GM21526 (cell line): ENCODE measurements at regions not wholly inside any gene's neighbourhood (a gene's known extent, or its start where the extent isn't known, plus 50 kb on each side); places are given as distances from the start of the nearest gene placed in this dataset.
"Not testable (repeated sequence)": the region's sequence is repeated elsewhere in the genome, so short reads cannot be mapped to it uniquely, and the experiment has no call there.

Experiments
- ATAC-seq: cut with Tn5 transposase; IDR thresholded peaks from one replicate; pipeline ENCODE4 v1.9.1; 2021; ENCODE audit warnings: moderate library complexity; ENCODE audit not compliant: unreplicated experiment, low FRiP score

DNA sequence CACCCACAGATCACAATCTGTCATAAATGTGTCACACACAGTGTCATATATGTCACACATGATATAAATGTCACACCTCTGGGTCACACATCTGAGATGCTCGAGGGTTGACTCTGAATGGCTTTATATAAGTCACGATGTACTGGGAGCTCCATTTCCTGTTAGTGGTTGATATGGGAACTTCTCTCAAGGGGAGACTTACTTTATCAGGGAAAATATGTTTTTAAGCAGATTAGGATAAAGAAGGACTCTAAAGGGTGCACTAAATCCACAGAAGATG lies 83.9 kb upstream of the MEF2A start:
- ATAC-seq, result no peak

GRCh38 chr15:99482993-99483392 lies 82.8 kb upstream of the MEF2A start:
- no peak for ATAC-seq

GRCh38 chr15:99485153-99485961 lies 80.4 kb upstream of the MEF2A start:
- no peak for ATAC-seq

GRCh38 chr15:99485992-99486370 lies 79.8 kb upstream of the MEF2A start:
- ATAC-seq, result no peak

GRCh38 chr15:99486371-99487336 lies 79.1 kb upstream of the MEF2A start:
- no peak for ATAC-seq

DNA sequence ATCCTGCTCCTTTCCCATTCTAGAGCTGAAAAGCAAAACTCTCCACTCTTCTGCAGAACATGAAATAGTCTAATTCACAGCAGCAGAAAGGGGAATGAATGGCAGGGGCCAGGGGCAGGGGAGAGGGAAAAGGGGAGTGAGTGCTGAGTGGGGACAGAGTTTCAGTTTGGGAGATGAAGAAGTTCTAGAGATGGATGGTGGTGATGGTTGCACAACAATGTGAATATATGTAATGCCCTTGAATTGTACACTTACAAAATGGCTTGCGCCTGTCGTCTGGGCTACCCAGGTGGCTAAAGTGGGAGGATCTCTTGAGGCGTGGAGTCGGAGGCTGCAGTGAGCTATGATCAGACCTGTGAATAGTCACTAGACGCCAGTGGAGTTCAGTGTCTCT lies 78.5 kb upstream of the MEF2A start:
- no peak for ATAC-seq

GRCh38 chr15:99492275-99492674 lies 73.5 kb upstream of the MEF2A start:
- no peak for ATAC-seq

GRCh38 chr15:99492716-99493115 lies 73.1 kb upstream of the MEF2A start:
- ATAC-seq, result no peak

GRCh38 chr15:99493461-99493860 lies 72.3 kb upstream of the MEF2A start:
- no peak for ATAC-seq

DNA sequence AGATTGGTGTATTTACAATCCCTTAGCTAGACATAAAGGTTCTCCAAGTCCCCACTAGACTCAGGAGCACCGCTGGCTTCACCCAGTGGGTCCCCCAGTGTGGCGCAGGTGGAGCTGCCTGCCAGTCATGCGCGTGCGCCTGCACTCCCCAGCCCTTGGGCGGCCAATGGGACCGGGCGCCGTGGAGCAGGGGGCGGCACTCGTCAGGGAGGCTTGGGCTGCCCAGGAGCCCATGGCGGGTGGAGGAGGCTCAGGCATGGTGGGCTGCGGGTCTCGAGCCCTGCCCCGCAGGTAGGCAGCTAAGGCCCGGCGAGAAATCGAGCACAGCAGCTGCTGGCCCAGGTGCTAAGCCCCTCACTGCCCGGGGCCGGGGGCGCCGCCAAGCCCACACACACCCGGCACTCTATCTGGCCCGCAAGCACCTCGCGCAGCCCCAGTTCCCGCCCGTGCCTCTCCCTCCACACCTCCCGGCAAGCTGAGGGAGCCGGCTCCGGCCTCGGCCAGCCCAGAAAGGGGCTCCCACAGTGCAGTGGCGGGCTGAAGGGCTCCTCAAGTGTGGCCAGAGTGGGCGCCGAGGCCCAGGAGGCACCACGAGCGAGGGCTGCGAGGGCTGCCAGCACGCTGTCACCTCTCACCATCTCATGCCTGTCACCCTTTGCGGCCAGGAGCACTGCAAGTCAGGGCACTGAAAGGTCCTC lies 71.1 kb upstream of the MEF2A start:
- ATAC-seq, result not testable (repeated sequence)

- ATAC-seq, result no peak
Measured at GRCh38 chr15:99495430-99496301, 70.1 kb upstream of the MEF2A start.

DNA sequence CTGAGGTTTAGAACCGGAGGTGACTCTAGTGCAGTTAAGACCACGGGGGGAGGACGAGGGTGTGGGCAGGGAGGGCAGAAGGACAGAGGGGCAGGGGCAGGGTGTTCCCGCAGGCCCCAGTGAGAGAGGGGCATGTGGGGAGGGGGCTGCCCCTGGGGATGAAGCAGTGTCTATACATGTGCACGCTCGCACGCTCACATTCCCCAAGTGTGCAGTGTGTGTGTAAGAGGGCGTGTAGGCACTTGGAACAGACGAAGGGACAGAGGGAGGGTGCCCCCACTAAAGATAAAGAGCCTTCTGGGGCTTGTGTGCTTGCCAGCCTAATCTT lies 69.5 kb upstream of the MEF2A start:
- no peak for ATAC-seq

- ATAC-seq, result peak; percentile 50
Measured at GRCh38 chr15:99502182-99502581, 63.6 kb upstream of the MEF2A start.

DNA sequence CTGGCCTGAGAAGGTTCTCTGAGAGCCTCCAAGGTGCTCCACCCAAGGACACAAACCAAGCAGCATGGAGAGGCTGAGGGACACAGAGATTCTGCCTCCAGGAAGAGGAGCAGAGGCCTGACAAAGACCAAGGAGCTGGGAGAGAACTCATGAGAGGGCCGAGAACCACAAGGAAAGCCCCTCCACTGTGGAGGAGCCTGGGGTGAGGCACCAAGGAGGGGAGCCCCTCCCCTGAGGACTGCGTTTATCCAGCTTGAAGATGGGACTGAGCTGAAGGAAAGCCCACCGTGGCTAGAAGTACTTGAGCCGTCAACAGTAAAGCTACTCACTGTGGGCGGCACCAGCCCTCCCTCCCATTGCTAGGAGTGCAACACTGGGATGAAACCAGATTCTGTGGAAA lies 63.1 kb upstream of the MEF2A start:
- peak; percentile 2 for ATAC-seq

GRCh38 chr15:99503411-99503810 lies 62.4 kb upstream of the MEF2A start:
- no peak for ATAC-seq

- peak; percentile 32 for ATAC-seq
Measured at GRCh38 chr15:99504071-99504822, 61.5 kb upstream of the MEF2A start.

GRCh38 chr15:99504823-99505551 lies 60.8 kb upstream of the MEF2A start:
- ATAC-seq, result peak; percentile 50

DNA sequence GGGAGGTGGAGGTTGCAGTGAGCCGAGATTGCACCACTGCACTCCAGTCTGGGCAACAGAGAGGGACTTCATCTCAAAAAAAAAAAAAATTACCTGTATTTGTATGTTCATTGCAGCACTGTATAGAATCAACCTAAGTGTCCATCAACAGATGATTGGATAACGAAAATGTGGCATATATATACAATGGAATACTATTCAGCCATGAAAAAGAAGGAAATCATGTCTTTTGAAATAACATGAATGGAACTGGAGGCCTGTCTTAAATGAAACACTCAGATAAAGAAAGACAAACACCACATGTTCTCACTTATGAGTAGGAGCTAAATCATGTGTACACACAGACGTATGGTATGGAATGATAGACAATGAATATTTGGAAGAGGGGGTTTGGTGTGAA lies 59.4 kb upstream of the MEF2A start:
- ATAC-seq, result no peak

- ATAC-seq, result no peak
Measured at GRCh38 chr15:99507016-99507503, 58.7 kb upstream of the MEF2A start.
